OCI-LY3 (cell line): ENCODE measurements at regions not wholly inside any gene's neighbourhood (a gene's known extent, or its start where the extent isn't known, plus 50 kb on each side); places are given as distances from the start of the nearest gene placed in this dataset.

Experiments used
- H2AFZ ChIP-seq: fragments of 200-600, 300-600 bp; shearing (Covaris generic); 2 replicates; pipeline ENCODE4 v1.6.0; 2014; ENCODE audit warnings: antibody characterized with exemption, low read depth, low read length
- H3K27ac ChIP-seq: fragments of 200-600, 300-600 bp; sonication (generic); 2 replicates; pipeline ENCODE4 v1.5.1; 2014; ENCODE audit warnings: mild to moderate bottlenecking, low read length, moderate library complexity, mixed read lengths
- H3K27me3 ChIP-seq: fragments of 200-600, 300-600 bp; sonication (generic); 2 replicates; pipeline ENCODE4 v1.6.1; 2014; ENCODE audit warnings: low read depth, low read length, mixed read lengths
- H3K36me3 ChIP-seq: fragments of 200-600, 300-600 bp; sonication (generic); replicated peaks from 2 replicates; pipeline ENCODE3; 2014; ENCODE audit warnings: low read depth, low read length, mixed read lengths
- H3K4me1 ChIP-seq: fragments of 300-600, 200-600 bp; sonication (generic); 2 replicates; pipeline ENCODE4 v1.6.1; 2014; ENCODE audit warnings: low read length, mixed read lengths
- H3K4me2 ChIP-seq: fragments of 200-600, 300-600 bp; sonication (generic); 2 replicates; pipeline ENCODE4 v1.6.1; 2014; ENCODE audit warnings: low read length, mixed read lengths
- H3K4me3 ChIP-seq: fragments of 300-600, 200-600 bp; sonication (generic); 2 replicates; pipeline ENCODE4 v1.5.1; 2014; ENCODE audit warnings: antibody characterized with exemption, mild to moderate bottlenecking, low read length, moderate library complexity
- H3K79me2 ChIP-seq: fragments of 300-600, 200-600 bp; shearing (Covaris generic); 2 replicates; pipeline ENCODE4 v1.6.1; 2014; ENCODE audit warnings: mild to moderate bottlenecking, low read length, mixed read lengths
- H3K9ac ChIP-seq: fragments of 300-600, 200-600 bp; shearing (Covaris generic); 2 replicates; pipeline ENCODE4 v1.6.0; 2014; ENCODE audit warnings: mild to moderate bottlenecking, low read length, moderate library complexity
- H3K9me3 ChIP-seq: fragments of 200-600, 300-600 bp; shearing (Covaris generic); 2 replicates; pipeline ENCODE4 v1.6.1; 2014; ENCODE audit warnings: low read length, mixed read lengths; ENCODE audit not compliant: insufficient read depth
- H4K20me1 ChIP-seq: fragments of 200-600, 300-600 bp; sonication (generic); 2 replicates; pipeline ENCODE4 v1.6.1; 2016; ENCODE audit warnings: low read length, mixed read lengths; ENCODE audit not compliant: insufficient read depth
- EZH2phosphoT487 ChIP-seq: fragments of 200-600 bp; shearing (Covaris generic); IDR thresholded peaks from 2 replicates; pipeline ENCODE4 v1.6.1; 2018; ENCODE audit warnings: antibody characterized with exemption, mixed run types, low read depth
- TF ChIP-seq, protein P1 (sequence below): fragments of 200-600, 300-600 bp; sonication (generic); IDR thresholded peaks from 2 replicates; pipeline ENCODE4 v1.5.1; 2014; ENCODE audit warnings: antibody characterized with exemption, low read length, low read depth

DNA sequence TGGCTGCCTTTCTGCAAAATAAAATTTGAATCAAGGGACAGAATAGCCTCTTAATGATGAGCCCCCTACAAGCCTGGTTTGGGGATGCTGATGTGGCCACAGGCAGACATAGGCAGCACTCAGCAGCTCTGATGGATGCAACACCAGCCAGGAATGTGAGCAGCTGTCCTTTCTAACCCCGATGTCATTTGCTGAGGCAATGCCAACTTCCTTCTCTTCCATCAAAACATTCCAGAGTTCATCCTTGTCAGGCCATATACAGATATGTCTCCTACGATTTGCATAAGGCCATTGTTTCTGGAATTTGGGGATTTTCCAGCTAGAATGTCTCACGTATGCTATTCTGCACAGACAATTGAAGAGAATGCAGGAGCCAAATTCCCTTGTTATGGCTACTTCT, 52.1 kb upstream of the MYOCD start:
- H3K79me2 ChIP-seq = no peaks in the 10 kb centered on the region
- no peak overlapping the region for H3K9ac ChIP-seq
- H3K9me3 ChIP-seq = no peaks in the 10 kb centered on the region
- H3K27me3 ChIP-seq = no peaks in the 10 kb centered on the region
- H3K36me3 ChIP-seq = no peaks in the 10 kb centered on the region
- H2AFZ ChIP-seq = no peak overlapping the region
- H4K20me1 ChIP-seq = no peaks in the 10 kb centered on the region
- H3K4me1 ChIP-seq = no peaks in the 10 kb centered on the region
- H3K4me2 ChIP-seq = no peak overlapping the region
- H3K27ac ChIP-seq = no peak overlapping the region
- TF ChIP-seq EZH2phosphoT487 = no peak
- TF ChIP-seq, protein P1, sequence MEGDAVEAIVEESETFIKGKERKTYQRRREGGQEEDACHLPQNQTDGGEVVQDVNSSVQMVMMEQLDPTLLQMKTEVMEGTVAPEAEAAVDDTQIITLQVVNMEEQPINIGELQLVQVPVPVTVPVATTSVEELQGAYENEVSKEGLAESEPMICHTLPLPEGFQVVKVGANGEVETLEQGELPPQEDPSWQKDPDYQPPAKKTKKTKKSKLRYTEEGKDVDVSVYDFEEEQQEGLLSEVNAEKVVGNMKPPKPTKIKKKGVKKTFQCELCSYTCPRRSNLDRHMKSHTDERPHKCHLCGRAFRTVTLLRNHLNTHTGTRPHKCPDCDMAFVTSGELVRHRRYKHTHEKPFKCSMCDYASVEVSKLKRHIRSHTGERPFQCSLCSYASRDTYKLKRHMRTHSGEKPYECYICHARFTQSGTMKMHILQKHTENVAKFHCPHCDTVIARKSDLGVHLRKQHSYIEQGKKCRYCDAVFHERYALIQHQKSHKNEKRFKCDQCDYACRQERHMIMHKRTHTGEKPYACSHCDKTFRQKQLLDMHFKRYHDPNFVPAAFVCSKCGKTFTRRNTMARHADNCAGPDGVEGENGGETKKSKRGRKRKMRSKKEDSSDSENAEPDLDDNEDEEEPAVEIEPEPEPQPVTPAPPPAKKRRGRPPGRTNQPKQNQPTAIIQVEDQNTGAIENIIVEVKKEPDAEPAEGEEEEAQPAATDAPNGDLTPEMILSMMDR = no peak
- no peak overlapping the region for H3K4me3 ChIP-seq
